Liver (tissue), 7 donors: ENCODE measurements at regions not wholly inside any gene's neighbourhood (a gene's known extent, or its start where the extent isn't known, plus 50 kb on each side); places are given as distances from the start of the nearest gene placed in this dataset.

ENCODE experiments used
- DNase-seq: peaks from one replicate; pipeline ENCODE4 v3.0.0-alpha.2; 2017; ENCODE audit warnings: low spot score
- H3K27ac ChIP-seq, 2 donors: one replicate each; pipeline ENCODE4 v1.7.0; 2013; ENCODE audit warnings: inconsistent platforms in 2 of 2, low read length in 2 of 2, control low read depth in 1 of 2, low read depth in 1 of 2, mild to moderate bottlenecking in 1 of 2
- H3K27me3 ChIP-seq, 4 donors: one replicate each; pipeline versions ENCODE4 v1.6.1 to v1.7.0; 2013; ENCODE audit warnings: low read length in 3 of 4, inconsistent platforms in 1 of 4, mild to moderate bottlenecking in 1 of 4, moderate library complexity in 1 of 4; ENCODE audit not compliant: control insufficient read depth in 4 of 4, insufficient read depth in 4 of 4
- H3K36me3 ChIP-seq, 4 donors: one replicate each; pipeline versions ENCODE4 v1.6.1 to v1.7.0; 2013; ENCODE audit warnings: low read length in 3 of 4, mild to moderate bottlenecking in 3 of 4, low read depth in 1 of 4, moderate library complexity in 1 of 4; ENCODE audit not compliant: control insufficient read depth in 4 of 4, insufficient read depth in 3 of 4
- H3K4me1 ChIP-seq, 4 donors: one replicate each; pipeline versions ENCODE4 v1.6.1 to v1.7.0; 2013; ENCODE audit warnings: low read length in 3 of 4, mild to moderate bottlenecking in 3 of 4, moderate library complexity in 1 of 4; ENCODE audit not compliant: control insufficient read depth in 4 of 4, insufficient read depth in 4 of 4
- H3K4me3 ChIP-seq, 3 donors: one replicate each; pipeline versions ENCODE4 v1.6.1 to v1.7.0; 2013; ENCODE audit warnings: low read length in 3 of 3, control low read depth in 1 of 3, low read depth in 1 of 3, mild to moderate bottlenecking in 1 of 3
- H3K9ac ChIP-seq, 2 donors: one replicate each; pipeline ENCODE4 v1.7.0; 2013; ENCODE audit warnings: low read length in 2 of 2, mild to moderate bottlenecking in 2 of 2, moderate library complexity in 2 of 2, control low read depth in 1 of 2, low read depth in 1 of 2
- H3K9me3 ChIP-seq, 4 donors: one replicate each; pipeline versions ENCODE4 v1.6.1 to v1.7.0; 2013; ENCODE audit warnings: low read length in 3 of 4; ENCODE audit not compliant: control insufficient read depth in 4 of 4
- EGR1 ChIP-seq, 2 donors: IDR thresholded peaks; 2 replicates each; pipeline ENCODE4 v1.6.1; 2016 to 2018; ENCODE audit warnings: antibody characterized with exemption in 2 of 2, low read depth in 2 of 2
- GABPA ChIP-seq, 2 donors: IDR thresholded peaks in 1 of 2; conservative IDR thresholded peaks in 1 of 2; 2 replicates each; pipeline ENCODE4 v1.6.1; 2016; ENCODE audit warnings: antibody characterized with exemption in 2 of 2, mild to moderate bottlenecking in 1 of 2, moderate library complexity in 1 of 2
- HNF4A ChIP-seq, 2 donors: conservative IDR thresholded peaks; 2 replicates each; pipeline ENCODE4 v1.6.1; 2016; ENCODE audit warnings: antibody characterized with exemption in 2 of 2, mild to moderate bottlenecking in 2 of 2
- JUND ChIP-seq, 2 donors: IDR thresholded peaks; 2 replicates each; pipeline ENCODE4 v1.6.1; 2016; ENCODE audit warnings: antibody characterized with exemption in 2 of 2
- NR2F2 ChIP-seq: IDR thresholded peaks from 2 replicates; pipeline ENCODE4 v1.6.1; 2016; ENCODE audit warnings: antibody characterized with exemption
- RXRA ChIP-seq, 2 donors: IDR thresholded peaks; 2 replicates each; pipeline ENCODE4 v1.6.1; 2017 to 2018; ENCODE audit warnings: antibody characterized with exemption in 2 of 2, mild to moderate bottlenecking in 1 of 2
- TAF1 ChIP-seq: conservative IDR thresholded peaks from 2 replicates; pipeline ENCODE4 v1.6.1; 2016; ENCODE audit warnings: antibody characterized with exemption, mild to moderate bottlenecking
- YY1 ChIP-seq: IDR thresholded peaks from 2 replicates; pipeline ENCODE4 v1.6.1; 2016; ENCODE audit warnings: antibody characterized with exemption, mild to moderate bottlenecking
- WGBS: extraction: QIAGEN DNeasy Blood & Tissue Kit; methylation state at CpG from one replicate; pipeline ENCODE4 v1.1.7; 2013; 5-methylcytosine and 5-hydroxymethylcytosine counted together
- TF ChIP-seq, protein P1 (sequence below): IDR thresholded peaks from 2 replicates; pipeline ENCODE4 v1.6.1; 2016; ENCODE audit warnings: antibody characterized with exemption
- TF ChIP-seq, protein P2 (sequence below): IDR thresholded peaks from 2 replicates; pipeline ENCODE4 v1.6.1; 2016; ENCODE audit warnings: antibody characterized with exemption
- TF ChIP-seq, protein P3 (sequence below): IDR thresholded peaks from 2 replicates; pipeline ENCODE4 v1.6.1; 2016; ENCODE audit warnings: antibody characterized with exemption, mild to moderate bottlenecking
- TF ChIP-seq, protein P4 (sequence below): IDR thresholded peaks from 2 replicates; pipeline ENCODE4 v1.6.1; 2016; ENCODE audit warnings: antibody characterized with exemption
- donor health status: healthy.
- donor health status: healthy.
- donor health status: healthy.
- donor health status: healthy.

DNA sequence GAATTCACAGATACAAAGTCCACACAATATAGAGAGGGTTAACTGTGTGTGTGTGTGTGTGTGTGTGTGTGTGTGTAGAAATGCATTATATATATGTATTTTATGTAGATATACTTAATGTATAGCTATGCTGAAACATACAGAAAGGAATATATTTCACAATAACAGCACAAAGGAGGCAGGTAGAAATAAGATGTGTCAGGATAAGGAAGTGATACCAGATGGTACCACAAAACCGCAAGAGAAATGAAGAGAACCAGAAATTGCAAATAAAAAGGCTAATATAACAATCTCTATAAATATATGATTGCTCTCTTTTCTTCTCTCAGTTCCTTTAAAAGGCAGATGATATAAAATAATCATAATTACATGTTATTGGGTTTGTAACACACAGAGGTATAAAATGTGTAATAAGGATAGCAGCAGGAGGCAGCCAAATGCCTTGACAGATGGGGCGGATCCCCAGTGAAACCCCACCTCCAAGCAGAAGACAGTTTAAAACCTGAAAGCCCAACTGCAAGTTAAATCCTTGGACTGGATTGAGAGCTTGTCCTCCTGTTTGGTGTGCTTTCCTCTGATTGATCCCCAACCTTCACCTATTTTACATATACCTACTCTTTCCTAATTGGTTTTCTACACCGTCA is 365.4 kb upstream of the C16orf82 start:
- Histone ChIP-seq H3K9ac (no peak overlapping the region), H3K27me3 (peaks cover 0 to 3% (median 0%) of the 10 kb centered on the region in 4 donors), H3K9me3 (peaks cover 0 to 11% (median 0%) of the 10 kb centered on the region in 4 donors), H3K4me3 (no peak overlapping the region), H3K4me1 (no peaks in the 10 kb centered on the region), H3K36me3 (no peaks in the 10 kb centered on the region), H3K27ac (no peak overlapping the region)
- 78% methylated on average over 3 of the region's 3 CpGs for WGBS
- no peak for DNase-seq
- TF ChIP-seq, protein P1, sequence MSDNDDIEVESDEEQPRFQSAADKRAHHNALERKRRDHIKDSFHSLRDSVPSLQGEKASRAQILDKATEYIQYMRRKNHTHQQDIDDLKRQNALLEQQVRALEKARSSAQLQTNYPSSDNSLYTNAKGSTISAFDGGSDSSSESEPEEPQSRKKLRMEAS = no peak
- TF ChIP-seq NR2F2 = no peak
- no peak for TF ChIP-seq HNF4A (conservative IDR thresholded peaks at IDR 0.05)
- TF ChIP-seq, protein P2, sequence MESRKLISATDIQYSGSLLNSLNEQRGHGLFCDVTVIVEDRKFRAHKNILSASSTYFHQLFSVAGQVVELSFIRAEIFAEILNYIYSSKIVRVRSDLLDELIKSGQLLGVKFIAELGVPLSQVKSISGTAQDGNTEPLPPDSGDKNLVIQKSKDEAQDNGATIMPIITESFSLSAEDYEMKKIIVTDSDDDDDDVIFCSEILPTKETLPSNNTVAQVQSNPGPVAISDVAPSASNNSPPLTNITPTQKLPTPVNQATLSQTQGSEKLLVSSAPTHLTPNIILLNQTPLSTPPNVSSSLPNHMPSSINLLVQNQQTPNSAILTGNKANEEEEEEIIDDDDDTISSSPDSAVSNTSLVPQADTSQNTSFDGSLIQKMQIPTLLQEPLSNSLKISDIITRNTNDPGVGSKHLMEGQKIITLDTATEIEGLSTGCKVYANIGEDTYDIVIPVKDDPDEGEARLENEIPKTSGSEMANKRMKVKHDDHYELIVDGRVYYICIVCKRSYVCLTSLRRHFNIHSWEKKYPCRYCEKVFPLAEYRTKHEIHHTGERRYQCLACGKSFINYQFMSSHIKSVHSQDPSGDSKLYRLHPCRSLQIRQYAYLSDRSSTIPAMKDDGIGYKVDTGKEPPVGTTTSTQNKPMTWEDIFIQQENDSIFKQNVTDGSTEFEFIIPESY = no peak
- no peak for TF ChIP-seq TAF1
- TF ChIP-seq, protein P3, sequence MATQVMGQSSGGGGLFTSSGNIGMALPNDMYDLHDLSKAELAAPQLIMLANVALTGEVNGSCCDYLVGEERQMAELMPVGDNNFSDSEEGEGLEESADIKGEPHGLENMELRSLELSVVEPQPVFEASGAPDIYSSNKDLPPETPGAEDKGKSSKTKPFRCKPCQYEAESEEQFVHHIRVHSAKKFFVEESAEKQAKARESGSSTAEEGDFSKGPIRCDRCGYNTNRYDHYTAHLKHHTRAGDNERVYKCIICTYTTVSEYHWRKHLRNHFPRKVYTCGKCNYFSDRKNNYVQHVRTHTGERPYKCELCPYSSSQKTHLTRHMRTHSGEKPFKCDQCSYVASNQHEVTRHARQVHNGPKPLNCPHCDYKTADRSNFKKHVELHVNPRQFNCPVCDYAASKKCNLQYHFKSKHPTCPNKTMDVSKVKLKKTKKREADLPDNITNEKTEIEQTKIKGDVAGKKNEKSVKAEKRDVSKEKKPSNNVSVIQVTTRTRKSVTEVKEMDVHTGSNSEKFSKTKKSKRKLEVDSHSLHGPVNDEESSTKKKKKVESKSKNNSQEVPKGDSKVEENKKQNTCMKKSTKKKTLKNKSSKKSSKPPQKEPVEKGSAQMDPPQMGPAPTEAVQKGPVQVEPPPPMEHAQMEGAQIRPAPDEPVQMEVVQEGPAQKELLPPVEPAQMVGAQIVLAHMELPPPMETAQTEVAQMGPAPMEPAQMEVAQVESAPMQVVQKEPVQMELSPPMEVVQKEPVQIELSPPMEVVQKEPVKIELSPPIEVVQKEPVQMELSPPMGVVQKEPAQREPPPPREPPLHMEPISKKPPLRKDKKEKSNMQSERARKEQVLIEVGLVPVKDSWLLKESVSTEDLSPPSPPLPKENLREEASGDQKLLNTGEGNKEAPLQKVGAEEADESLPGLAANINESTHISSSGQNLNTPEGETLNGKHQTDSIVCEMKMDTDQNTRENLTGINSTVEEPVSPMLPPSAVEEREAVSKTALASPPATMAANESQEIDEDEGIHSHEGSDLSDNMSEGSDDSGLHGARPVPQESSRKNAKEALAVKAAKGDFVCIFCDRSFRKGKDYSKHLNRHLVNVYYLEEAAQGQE = no peak
- TF ChIP-seq GABPA (IDR thresholded peaks at IDR 0.05 in 1 of 2, conservative IDR thresholded peaks at IDR 0.05 in 1 of 2) = no peak
- TF ChIP-seq YY1 = no peak

DNA sequence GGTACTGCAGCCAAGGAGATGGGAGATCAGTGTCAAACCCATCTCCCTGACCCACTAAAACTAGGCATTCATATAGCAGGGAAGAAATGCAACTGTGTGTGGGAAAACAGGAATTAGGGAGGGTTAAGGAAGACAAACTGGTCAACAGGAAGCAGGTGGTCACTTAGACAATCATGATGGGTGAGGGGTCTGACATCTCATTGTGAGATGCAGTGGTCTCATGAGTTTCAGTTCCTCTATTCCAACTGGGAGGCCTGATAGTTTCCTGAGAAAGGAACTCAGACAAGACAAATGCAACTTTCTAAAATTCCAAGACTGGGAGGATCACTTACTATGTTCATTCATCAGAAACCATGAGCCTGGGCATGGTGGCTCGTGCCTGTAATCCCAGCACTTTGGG is 361.4 kb upstream of the C16orf82 start:
- H3K27me3 ChIP-seq = peaks cover 0 to 5% (median 0%) of the 10 kb centered on the region in 4 donors
- 58% methylated on average over 1 of the region's 1 CpG for whole genome bisulfite sequencing
- H3K9me3 ChIP-seq = peaks cover 0 to 4% (median 0%) of the 10 kb centered on the region in 4 donors
- no peak overlapping the region for H3K4me3 ChIP-seq
- no peaks in the 10 kb centered on the region for H3K36me3 ChIP-seq
- TF ChIP-seq YY1 (no peak), JUND (IDR thresholded peaks at IDR 0.05) (no peak), RXRA (IDR thresholded peaks at IDR 0.05) (no peak), TAF1 (no peak), NR2F2 (no peak), EGR1 (IDR thresholded peaks at IDR 0.05; ENCODE audit: low read depth in 2 of 2) (no peak), HNF4A (conservative IDR thresholded peaks at IDR 0.05) (no peak)
- TF ChIP-seq, protein P3 = no peak
- TF ChIP-seq, protein P1 = no peak
- TF ChIP-seq, protein P4, sequence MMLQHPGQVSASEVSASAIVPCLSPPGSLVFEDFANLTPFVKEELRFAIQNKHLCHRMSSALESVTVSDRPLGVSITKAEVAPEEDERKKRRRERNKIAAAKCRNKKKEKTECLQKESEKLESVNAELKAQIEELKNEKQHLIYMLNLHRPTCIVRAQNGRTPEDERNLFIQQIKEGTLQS = no peak
- no peak overlapping the region for H3K9ac ChIP-seq
- DNase-seq = no peak
- no peak overlapping the region for H3K27ac ChIP-seq
- H3K4me1 ChIP-seq = no peaks in the 10 kb centered on the region
